IMR-90 (cell line): ENCODE measurements at regions not wholly inside any gene's neighbourhood (a gene's known extent, or its start where the extent isn't known, plus 50 kb on each side); places are given as distances from the start of the nearest gene placed in this dataset.

Source experiments
- BHLHE40 ChIP-seq: fragments of 150-350 bp; IDR thresholded peaks from 2 replicates; pipeline ENCODE4 v1.6.1; 2016; ENCODE audit warnings: mild to moderate bottlenecking, low read depth, low read length
- CEBPB ChIP-seq: IDR thresholded peaks from 2 replicates; pipeline ENCODE4 v1.6.1; 2012; ENCODE audit warnings: low read depth, low read length, improper control_type of control experiment
- MAZ ChIP-seq: IDR thresholded peaks from 2 replicates; pipeline ENCODE4 v1.6.1; 2012; ENCODE audit warnings: low read depth, mild to moderate bottlenecking, low read length, improper control_type of control experiment, moderate library complexity, borderline replicate concordance
- MXI1 ChIP-seq: IDR thresholded peaks from 2 replicates; pipeline ENCODE4 v1.6.1; 2012; ENCODE audit warnings: low read depth, mild to moderate bottlenecking, low read length, moderate library complexity, borderline replicate concordance
- POLR2A ChIP-seq: IDR thresholded peaks from 2 replicates; pipeline ENCODE4 v1.6.1; 2012; ENCODE audit warnings: mild to moderate bottlenecking, low read depth, low read length
- RCOR1 ChIP-seq: IDR thresholded peaks from 2 replicates; pipeline ENCODE4 v1.6.1; 2012; ENCODE audit warnings: mild to moderate bottlenecking, low read length, improper control_type of control experiment; ENCODE audit not compliant: insufficient replicate concordance
- RFX5 ChIP-seq: IDR thresholded peaks from 2 replicates; pipeline ENCODE4 v1.8.0; 2012; ENCODE audit warnings: low read depth, mild to moderate bottlenecking, low read length, moderate library complexity
- TF ChIP-seq, protein P1 (sequence below): conservative IDR thresholded peaks from 2 replicates; pipeline ENCODE4 v1.5.1; 2012; ENCODE audit warnings: mild to moderate bottlenecking, low read depth, low read length, improper control_type of control experiment
- TF ChIP-seq, protein P2 (sequence below): fragments of 150-350 bp; IDR thresholded peaks from 2 replicates; pipeline ENCODE4 v1.6.1; 2017; ENCODE audit warnings: mild to moderate bottlenecking, antibody characterized with exemption, low read length, low read depth
- TF ChIP-seq, protein P3 (sequence below): fragments of 150-350 bp; IDR thresholded peaks from 2 replicates; pipeline ENCODE4 v1.6.1; 2016; ENCODE audit warnings: low read depth, mild to moderate bottlenecking, low read length, moderate library complexity, borderline replicate concordance

DNA sequence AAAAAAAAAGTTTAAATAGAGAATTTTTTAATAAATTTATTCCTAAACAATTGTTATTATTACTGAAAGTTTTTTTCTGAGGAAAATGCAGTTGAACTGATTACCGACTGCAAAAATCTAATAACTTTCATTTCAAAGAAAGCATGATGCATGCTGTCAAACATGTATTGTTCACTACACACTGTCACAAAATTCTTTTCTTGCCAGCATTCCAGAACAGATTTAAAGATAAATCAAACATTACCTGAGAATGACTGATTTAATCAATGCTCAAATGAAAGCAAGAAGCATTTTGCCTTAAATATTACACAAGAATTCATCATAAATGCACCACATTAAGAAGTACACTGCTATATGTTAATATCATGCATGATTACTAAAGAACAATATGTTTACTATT lies 588.3 kb downstream of the SLC16A7 start:
- TF ChIP-seq, protein P1, sequence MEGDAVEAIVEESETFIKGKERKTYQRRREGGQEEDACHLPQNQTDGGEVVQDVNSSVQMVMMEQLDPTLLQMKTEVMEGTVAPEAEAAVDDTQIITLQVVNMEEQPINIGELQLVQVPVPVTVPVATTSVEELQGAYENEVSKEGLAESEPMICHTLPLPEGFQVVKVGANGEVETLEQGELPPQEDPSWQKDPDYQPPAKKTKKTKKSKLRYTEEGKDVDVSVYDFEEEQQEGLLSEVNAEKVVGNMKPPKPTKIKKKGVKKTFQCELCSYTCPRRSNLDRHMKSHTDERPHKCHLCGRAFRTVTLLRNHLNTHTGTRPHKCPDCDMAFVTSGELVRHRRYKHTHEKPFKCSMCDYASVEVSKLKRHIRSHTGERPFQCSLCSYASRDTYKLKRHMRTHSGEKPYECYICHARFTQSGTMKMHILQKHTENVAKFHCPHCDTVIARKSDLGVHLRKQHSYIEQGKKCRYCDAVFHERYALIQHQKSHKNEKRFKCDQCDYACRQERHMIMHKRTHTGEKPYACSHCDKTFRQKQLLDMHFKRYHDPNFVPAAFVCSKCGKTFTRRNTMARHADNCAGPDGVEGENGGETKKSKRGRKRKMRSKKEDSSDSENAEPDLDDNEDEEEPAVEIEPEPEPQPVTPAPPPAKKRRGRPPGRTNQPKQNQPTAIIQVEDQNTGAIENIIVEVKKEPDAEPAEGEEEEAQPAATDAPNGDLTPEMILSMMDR, result no peak
- TF ChIP-seq POLR2A (no peak), CEBPB (no peak), BHLHE40 (no peak), MXI1 (no peak), RFX5 (no peak), MAZ (no peak), RCOR1 (no peak)
- TF ChIP-seq, protein P2, sequence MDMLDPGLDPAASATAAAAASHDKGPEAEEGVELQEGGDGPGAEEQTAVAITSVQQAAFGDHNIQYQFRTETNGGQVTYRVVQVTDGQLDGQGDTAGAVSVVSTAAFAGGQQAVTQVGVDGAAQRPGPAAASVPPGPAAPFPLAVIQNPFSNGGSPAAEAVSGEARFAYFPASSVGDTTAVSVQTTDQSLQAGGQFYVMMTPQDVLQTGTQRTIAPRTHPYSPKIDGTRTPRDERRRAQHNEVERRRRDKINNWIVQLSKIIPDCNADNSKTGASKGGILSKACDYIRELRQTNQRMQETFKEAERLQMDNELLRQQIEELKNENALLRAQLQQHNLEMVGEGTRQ, result no peak
- TF ChIP-seq, protein P3, sequence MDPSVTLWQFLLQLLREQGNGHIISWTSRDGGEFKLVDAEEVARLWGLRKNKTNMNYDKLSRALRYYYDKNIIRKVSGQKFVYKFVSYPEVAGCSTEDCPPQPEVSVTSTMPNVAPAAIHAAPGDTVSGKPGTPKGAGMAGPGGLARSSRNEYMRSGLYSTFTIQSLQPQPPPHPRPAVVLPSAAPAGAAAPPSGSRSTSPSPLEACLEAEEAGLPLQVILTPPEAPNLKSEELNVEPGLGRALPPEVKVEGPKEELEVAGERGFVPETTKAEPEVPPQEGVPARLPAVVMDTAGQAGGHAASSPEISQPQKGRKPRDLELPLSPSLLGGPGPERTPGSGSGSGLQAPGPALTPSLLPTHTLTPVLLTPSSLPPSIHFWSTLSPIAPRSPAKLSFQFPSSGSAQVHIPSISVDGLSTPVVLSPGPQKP, result no peak
